Right lobe of liver (tissue), 6 donors: ENCODE measurements at regions not wholly inside any gene's neighbourhood (a gene's known extent, or its start where the extent isn't known, plus 50 kb on each side); places are given as distances from the start of the nearest gene placed in this dataset.

Experiments
- ATAC-seq, 4 donors: fragments of 200-7000 bp; cut with Tn5 transposase; one replicate each; pipeline ENCODE4 v1.9.1; 2020; ENCODE audit warnings: mild to moderate bottlenecking in 4 of 4, moderate library complexity in 4 of 4
- DNase-seq, 3 donors: peaks; one replicate each; pipeline ENCODE4 v3.0.0-alpha.2; 2020
- H3K27ac ChIP-seq, 3 donors: fragments of 200-600 bp; one replicate each; pipeline ENCODE4 v1.8.0; 2022
- H3K27me3 ChIP-seq, 2 donors: fragments of 200-600 bp; one replicate each; pipeline ENCODE4 v1.8.0; 2022
- H3K36me3 ChIP-seq, 4 donors: fragments of 200-600 bp; sonication (generic) in 1 of 4; one replicate each; pipeline versions ENCODE4 v1.5.1 to v1.8.0; 2017 to 2022; ENCODE audit warnings: control low read depth in 1 of 4
- H3K4me1 ChIP-seq, 4 donors: fragments of 200-600 bp; sonication (generic) in 1 of 4; one replicate each; pipeline versions ENCODE4 v1.5.1 to v1.8.0; 2017 to 2022; ENCODE audit warnings: control low read depth in 1 of 4
- H3K4me3 ChIP-seq, 3 donors: fragments of 200-600 bp; one replicate each; pipeline ENCODE4 v1.8.0; 2022
- H3K9me3 ChIP-seq, 4 donors: fragments of 200-600 bp; sonication (generic) in 1 of 4; one replicate each; pipeline versions ENCODE4 v1.5.1 to v1.8.0; 2017 to 2022; ENCODE audit warnings: control low read depth in 1 of 4
- CTCF ChIP-seq, 4 donors: fragments of 200-600 bp in 3 of 4; fragments of 450-650 bp in 1 of 4; IDR thresholded peaks; one replicate each; pipeline versions ENCODE4 v1.5.1 to v1.8.0; 2016 to 2022; ENCODE audit warnings: antibody characterized with exemption in 4 of 4, mild to moderate bottlenecking in 2 of 4
- POLR2A ChIP-seq: fragments of 450-650 bp; IDR thresholded peaks from one replicate; pipeline ENCODE4 v1.6.1; 2017; ENCODE audit warnings: antibody characterized with exemption, mild to moderate bottlenecking
- WGBS: methylation state at CpG from one replicate; pipeline ENCODE4 v1.1.6; 2018; ENCODE audit warnings: low coverage, low lambda C conversion rate; ENCODE audit not compliant: insufficient coverage; ENCODE audit errors: missing lambda C conversion rate; 5-methylcytosine and 5-hydroxymethylcytosine counted together
- intact Hi-C, 2 donors: fragments of 100-400 bp; cut with DNase I; formaldehyde crosslinking; loops; one replicate each; pipeline versions ENCODE4 v1.11.2 to v1.14.1; 2022
- donor health status: DM: no; HTN: yes; CAD: no.
- donor health status: DM: no; HTN: no; CAD: no.
- donor health status: DM: no; HTN: no; CAD: no.
- donor health status: DM: no; HTN: yes; CAD: no.
- donor health status: DM: no; HTN: yes; CAD: no.

- H3K4me1 ChIP-seq: no peaks in the 10 kb centered on the region
- ATAC-seq: no peak
- no peaks in the 10 kb centered on the region for H3K27me3 ChIP-seq
- no peak overlapping the region for H3K4me3 ChIP-seq
- intact Hi-C loops: no loop called here
- H3K9me3 ChIP-seq: no peaks in the 10 kb centered on the region
- TF ChIP-seq CTCF (IDR thresholded peaks at IDR 0.05) (no peak), POLR2A (no peak)
- H3K36me3 ChIP-seq: no peaks in the 10 kb centered on the region
- H3K27ac ChIP-seq: no peak overlapping the region
- no peak for DNase-seq
Observed at GRCh38 chr7:46428295-46428694, 507.2 kb upstream of the IGFBP3 start.

GRCh38 chr7:46424934-46425333 lies 503.9 kb upstream of the IGFBP3 start:
- no peak overlapping the region for H3K27ac ChIP-seq
- no peaks in the 10 kb centered on the region for H3K36me3 ChIP-seq
- H3K27me3 ChIP-seq: no peaks in the 10 kb centered on the region
- no peaks in the 10 kb centered on the region for H3K9me3 ChIP-seq
- 71% methylated on average over 1 of the region's 1 CpG for WGBS
- DNase-seq: no peak
- intact Hi-C loops: no loop called here
- no peak for ATAC-seq
- H3K4me1 ChIP-seq: no peaks in the 10 kb centered on the region
- TF ChIP-seq POLR2A: no peak
- no peak for TF ChIP-seq CTCF (IDR thresholded peaks at IDR 0.05)
- no peak overlapping the region for H3K4me3 ChIP-seq

- DNase-seq (no peak), ATAC-seq (no peak)
- Histone ChIP-seq H3K36me3 (no peaks in the 10 kb centered on the region), H3K27ac (no peak overlapping the region), H3K4me3 (no peak overlapping the region), H3K9me3 (no peaks in the 10 kb centered on the region), H3K4me1 (no peaks in the 10 kb centered on the region), H3K27me3 (no peaks in the 10 kb centered on the region)
- no peak for TF ChIP-seq CTCF (IDR thresholded peaks at IDR 0.05)
- intact Hi-C loops: no loop called here
- 32% methylated on average over 2 of the region's 2 CpGs for WGBS
Observed at GRCh38 chr7:46421441-46422230, 500.6 kb upstream of the IGFBP3 start.

GRCh38 chr7:46414946-46415345 lies 493.9 kb upstream of the IGFBP3 start:
- intact Hi-C loops: no loop called here
- H3K4me3 ChIP-seq: no peak overlapping the region
- DNase-seq (no peak), ATAC-seq (no peak)
- TF ChIP-seq CTCF (IDR thresholded peaks at IDR 0.05): no peak
- no peak for TF ChIP-seq POLR2A
- no peaks in the 10 kb centered on the region for H3K4me1 ChIP-seq
- H3K9me3 ChIP-seq: no peaks in the 10 kb centered on the region
- WGBS: 24% methylated on average over 2 of the region's 2 CpGs
- no peak overlapping the region for H3K27ac ChIP-seq
- H3K27me3 ChIP-seq: no peaks in the 10 kb centered on the region
- H3K36me3 ChIP-seq: no peaks in the 10 kb centered on the region

- TF ChIP-seq POLR2A (no peak), CTCF (IDR thresholded peaks at IDR 0.05) (no peak)
- H3K9me3 ChIP-seq: no peaks in the 10 kb centered on the region
- ATAC-seq: no peak
- no peak overlapping the region for H3K4me3 ChIP-seq
- no peaks in the 10 kb centered on the region for H3K27me3 ChIP-seq
- no peak overlapping the region for H3K27ac ChIP-seq
- H3K36me3 ChIP-seq: no peaks in the 10 kb centered on the region
- intact Hi-C loops: no loop called here
- no peak for DNase-seq
- H3K4me1 ChIP-seq: no peaks in the 10 kb centered on the region
Observed at GRCh38 chr7:46411236-46411635, 490.2 kb upstream of the IGFBP3 start.
